IPS DF 4.7 (cell line): ENCODE measurements at regions not wholly inside any gene's neighbourhood (a gene's known extent, or its start where the extent isn't known, plus 50 kb on each side); places are given as distances from the start of the nearest gene placed in this dataset.
A peak's percentile ranks its signal among the peaks of the same experiment; 100 is the strongest.
"Not testable (repeated sequence)": the region's sequence is repeated elsewhere in the genome, so short reads cannot be mapped to it uniquely, and the experiment has no call there.

ENCODE experiments used
- DNase-seq: peaks from one replicate; pipeline ENCODE4 v3.0.0-alpha.2; 2013; ENCODE audit warnings: low spot score; ENCODE audit errors: extremely low read depth

DNA sequence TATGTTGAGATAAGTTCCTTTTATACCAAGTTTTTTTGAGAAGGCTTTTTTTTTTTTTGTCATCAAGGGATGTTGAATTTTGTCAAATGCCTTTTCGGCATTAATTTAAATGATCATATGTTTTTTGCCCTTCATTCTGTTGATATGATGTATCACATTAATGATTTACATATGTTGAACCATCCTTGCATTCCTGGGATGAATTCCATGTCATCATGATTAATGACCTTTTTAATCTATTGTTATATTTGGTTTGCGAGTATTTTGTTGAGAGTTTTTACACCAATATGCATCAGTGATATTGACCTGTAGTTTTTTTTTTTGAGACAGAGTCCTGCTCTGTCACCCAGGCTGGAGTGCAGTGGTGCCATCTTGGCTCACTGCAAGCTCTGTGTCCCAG lies 585.7 kb upstream of the FANCL start:
- no peak for DNase-seq

DNA sequence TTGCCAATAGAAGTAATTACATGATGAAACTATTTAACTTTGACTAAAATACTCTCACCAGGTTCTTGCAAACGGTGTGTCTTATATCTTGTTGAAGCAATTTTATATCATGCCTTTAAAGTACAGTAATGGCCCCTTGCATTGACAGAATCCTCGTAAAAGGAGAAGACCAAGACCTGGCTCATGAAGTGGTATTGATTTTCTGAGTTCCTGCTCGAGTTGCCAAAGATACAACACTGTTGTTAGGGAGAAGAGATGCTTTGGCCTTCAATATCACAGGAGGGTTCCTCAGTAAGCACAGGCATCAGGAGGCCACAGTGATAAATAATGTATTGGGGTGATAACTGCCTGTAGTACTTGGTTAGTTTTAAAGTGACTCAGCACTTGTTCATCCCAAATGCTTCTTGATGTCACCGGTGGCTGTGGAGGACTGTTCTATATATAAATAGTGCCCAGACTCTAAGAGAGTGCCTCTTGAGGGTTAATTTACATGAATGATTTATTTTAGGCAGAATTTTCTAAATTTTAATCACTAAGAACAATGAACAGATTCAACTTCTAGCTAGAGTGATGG lies 571.7 kb upstream of the FANCL start:
- DNase-seq: no peak

DNA sequence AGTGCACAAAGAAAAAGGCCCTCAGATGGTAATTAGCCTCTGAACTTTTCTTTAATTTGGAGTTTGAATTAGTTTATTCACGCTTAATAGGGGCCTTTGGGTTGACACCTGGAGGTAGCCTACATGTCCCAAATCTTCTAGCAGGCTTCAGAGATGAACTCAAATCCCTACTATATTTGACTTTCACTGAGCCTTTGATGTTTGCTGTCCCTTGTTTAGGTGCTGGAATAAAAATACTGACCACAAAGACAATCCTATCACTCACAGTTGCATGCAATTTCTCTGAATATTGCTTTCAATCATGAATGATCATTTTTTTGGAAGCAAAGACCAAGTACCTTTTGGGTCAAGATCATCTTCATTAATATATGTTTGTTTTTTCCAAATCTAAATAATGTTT lies 564.0 kb upstream of the FANCL start:
- no peak for DNase-seq

DNA sequence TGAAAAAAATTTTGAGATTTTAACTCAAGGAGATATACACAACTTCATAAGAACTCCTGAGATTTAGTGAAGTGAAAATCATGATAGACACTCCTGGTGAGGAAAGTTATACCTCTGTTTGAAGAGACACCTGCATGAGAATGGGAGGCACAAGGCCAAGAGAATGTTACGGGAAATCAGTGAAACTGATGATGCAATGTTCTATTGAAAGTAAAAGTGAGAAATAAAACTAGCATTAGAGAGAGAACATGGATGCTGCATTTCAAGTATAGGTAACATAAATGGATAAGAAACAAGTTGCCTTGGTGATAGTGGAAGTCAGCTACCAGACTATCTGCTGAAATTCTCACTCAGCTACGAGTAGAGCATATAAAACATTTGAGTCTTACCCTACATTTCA lies 562.1 kb upstream of the FANCL start:
- DNase-seq: no peak

DNA sequence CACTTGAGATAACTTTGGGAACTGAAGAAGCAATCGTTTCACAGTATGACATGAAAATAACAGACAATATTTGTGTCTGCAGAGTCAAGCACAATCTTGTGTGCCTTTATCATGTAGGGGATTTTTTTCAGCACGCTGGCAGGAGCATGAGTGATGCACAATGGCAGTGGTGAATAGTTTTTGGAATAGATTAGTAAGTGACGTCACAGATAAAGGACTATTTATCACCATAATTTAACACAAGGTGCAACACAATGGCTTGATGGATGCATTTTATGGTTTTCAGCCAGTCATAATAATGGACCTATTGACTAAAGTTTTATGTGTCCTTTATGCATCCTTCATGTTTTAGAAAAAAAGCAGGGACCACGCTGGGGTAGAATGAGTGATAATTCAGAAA lies 559.8 kb upstream of the FANCL start:
- DNase-seq: no peak

DNA sequence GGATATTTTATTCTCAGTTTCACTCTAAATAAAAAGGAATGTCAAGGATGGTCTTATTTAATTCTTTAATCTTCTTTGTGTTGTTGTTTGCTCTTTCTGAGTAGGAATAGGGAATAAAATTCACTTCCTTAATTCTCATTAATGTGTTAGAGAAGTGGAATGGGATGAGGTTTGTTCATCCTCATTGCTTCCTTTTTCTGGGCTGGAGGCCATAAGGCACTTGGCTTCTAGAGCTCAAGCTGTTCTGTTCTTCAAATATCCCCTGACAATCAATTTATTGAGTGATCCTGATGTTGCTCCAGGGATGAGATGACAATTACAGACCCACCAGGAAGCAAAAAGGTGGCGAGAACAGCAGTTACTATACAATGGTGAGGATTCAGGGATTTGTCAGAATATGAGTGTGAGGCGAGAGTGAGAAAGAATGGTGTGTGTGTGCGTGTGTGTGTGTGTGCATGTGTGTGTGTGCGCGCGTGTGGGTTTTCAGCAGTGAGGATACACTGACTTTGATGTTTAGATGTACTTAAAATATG lies 557.6 kb upstream of the FANCL start:
- no peak for DNase-seq

DNA sequence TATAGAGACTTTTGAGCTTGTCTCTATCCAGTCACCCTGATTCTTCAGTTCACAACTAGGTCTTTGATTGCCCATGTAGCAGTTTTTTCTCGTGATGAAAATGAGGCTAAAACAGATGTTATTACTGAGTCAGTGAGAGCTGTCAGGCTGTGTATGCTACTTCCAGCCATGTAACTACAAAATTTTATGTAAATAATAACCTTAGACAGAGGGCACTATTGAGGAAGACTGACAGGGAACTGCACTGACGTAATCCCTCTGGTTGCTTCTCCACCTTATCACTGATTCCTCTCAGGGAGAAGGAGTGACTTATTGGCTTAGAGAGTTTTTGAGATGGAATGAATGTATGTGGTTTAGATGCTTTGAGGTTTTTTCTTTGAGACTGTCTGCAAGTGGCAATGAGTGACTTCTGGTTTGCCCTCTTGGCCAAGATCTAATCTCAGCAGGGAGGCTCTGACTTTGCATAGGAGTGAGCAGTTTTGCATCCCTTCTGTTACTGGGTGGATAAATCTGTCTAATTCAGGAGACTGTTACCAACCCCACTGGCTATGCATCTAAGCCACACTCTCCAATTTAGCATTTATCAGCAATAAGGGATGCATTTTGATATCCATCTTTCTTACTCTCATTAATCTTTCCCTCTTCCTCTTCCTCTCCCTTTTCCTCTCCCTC lies 555.2 kb upstream of the FANCL start:
- no peak for DNase-seq

DNA sequence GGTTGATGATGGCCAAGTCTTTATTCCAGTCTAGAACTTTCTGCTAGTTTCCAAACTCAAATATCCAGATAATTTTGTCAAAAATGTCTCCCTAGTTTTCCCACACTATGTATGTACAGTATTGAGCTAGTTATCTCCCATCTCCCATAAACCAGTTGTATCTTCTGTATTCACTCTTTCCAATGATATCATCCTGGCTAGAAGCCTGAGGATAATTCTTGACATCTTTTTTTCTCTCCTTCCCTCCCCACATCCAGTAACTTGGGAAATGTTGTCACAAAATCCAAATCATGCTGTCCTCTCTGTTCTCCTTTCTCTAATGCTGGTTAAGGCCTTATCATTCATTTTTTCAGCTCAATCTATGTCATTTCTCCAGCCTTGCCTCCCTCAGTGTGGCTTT lies 553.8 kb upstream of the FANCL start:
- DNase-seq: no peak

DNA sequence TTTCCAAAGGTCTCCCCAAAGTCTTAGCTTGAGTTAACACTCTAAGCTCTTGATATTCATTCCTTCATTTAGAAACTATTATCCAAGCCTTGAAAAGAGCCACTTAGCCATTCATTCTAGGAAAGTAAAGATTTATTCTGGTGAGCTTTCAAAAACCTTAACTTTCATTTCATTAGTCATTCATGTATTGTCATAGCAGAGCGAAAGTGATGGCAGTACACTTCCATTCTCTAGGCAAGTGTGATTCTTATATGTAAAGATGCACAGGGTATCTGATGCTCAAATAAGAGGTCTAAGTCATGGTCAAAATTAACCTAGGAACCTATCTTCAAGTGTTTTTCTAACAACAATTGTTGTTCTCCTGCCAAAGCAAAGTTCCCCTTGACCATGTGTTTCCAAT lies 553.0 kb upstream of the FANCL start:
- DNase-seq: no peak

DNA sequence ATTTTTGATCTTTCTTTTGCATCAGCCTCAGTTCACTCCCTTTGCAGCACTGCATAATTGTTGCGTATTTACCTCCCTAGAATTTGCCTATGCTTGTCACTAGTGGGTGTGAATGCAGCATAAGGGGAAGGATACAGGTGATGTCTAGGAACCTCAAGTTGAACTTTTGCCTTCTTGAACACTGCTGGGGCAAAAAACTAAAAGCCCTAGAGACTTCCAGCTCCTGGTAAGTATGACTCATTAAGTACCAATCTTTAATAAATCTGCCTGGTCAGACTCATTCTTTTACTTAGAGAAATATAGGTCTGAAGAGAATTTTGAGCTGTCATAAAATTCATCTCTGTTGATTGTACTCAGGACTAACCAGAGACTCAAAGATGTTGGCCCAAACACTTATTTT lies 547.3 kb upstream of the FANCL start:
- DNase-seq: no peak

DNA sequence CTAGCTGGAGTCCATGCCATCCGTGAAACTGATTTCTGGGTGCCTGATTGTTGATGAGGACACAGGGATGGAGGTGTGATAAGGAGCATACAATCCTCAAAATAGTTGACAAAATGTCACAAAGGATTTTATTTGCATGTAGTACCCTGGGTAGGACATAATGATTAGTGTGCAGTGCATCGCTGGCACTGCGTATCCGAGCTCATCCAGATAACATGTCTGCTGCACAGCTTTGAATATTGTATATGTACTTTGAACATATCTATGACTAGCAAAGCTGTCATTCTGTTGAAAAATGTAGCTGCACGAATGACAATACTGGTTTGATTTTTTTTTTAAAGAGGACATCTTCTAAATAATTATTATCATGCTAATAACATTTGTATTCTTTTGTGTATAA lies 529.7 kb upstream of the FANCL start:
- DNase-seq: no peak

DNA sequence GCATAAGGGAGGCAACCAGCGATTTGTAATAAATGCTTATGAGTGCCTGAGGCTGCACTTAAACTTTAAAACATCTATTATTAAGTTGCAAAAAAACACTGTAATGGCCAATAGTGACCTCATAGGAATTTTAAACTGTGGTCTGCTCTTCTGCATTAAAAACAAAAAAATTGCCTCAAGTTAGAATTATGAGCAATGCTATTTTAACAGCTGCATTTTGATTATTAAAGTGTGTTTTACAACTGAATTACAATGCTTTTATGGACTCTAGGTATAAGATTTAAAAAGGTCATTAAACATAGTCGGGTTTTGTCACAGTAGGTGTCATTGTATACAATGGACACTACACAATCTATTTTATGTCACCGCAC lies 528.7 kb upstream of the FANCL start:
- no peak for DNase-seq

DNA sequence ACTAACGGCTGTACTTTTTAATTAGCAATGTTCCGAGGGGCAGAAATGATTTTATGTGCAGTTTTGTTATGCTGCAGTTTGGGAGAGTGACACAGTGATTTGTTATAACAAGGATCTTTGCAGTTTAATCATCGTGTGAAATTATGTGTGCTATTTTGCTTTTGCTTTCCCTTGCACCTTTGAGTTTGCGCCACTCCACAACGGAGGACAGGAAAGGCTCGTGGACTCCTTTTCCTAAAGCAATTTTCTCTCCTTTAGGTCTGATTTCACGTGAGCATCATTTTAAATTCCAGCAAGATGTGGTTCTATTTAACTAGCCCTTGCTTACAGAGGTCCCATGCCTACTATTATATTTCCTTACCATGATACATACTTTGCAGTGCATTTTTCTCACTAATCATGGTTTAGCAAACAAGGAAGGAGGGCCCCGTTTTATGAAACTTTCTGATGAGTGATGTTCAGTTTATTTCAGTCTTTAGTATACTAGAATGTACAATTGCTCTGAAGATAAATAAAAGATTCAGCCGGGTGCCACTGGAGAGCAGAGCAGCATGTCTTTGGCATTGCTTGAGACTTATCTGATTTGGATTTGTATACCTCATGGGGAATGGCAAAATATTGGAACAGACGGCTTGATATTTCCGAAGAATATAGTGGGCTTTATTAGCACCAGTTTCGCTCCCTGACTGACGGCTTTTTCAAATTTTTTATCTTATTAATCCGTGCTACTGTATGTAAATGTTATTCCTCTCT lies 528.2 kb upstream of the FANCL start:
- DNase-seq: no peak

DNA sequence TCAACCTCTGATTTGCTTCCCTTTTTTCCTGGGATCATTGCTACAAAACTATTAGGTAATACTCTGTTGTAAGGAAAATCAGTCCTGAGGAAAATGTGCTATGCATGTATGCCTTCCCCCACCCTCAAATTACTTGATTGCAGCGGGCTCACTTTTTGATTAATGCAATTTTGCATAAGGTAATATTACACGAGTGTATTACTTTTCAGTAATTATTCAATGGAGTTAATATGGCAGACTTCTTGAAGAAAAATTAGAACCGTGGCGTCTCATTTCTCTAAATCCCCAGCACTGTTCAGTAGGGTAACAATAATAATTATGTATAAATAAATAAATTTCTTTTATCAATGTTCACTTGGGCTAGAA lies 527.6 kb upstream of the FANCL start:
- DNase-seq: no peak

DNA sequence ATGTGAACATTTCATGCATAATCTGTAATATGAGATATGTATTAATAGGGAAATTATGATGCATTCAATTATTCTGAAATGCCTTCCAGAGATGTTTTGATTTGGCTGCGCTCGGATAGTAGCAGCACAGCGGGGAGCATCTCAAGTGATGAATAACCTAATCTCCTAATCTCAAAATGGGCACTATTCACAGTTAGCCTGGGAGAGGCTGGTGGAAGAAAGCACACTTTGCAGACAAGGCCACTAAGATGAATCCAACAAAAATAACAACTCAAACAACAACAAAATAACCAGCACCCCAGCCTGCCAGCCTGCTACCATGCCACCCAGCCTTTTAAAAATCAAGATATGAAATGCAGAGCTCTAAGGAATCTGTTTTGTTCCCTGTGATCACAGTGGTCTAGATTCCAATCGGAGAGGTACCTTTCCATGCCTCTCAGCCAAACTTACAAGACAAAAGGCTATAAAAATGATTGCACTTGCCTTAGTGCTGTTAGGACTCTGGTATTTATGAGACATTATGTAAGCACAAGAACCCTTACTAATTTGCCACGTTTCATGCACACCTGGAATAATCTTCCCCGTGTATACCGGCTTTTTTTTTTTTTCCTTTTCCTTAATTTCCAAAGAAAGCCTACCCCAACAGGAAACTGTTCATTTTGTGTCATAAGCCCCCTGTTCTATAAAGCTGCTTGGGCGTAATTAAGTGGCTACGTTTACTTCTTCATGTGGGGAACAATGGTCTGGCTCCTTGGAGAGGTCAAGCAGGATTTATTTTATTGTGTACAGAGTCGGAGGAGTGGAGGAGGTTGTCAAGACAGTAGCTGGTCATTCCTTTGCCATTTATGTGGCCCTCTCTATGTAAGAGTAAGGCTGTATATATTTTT lies 526.9 kb upstream of the FANCL start:
- DNase-seq: no peak

DNA sequence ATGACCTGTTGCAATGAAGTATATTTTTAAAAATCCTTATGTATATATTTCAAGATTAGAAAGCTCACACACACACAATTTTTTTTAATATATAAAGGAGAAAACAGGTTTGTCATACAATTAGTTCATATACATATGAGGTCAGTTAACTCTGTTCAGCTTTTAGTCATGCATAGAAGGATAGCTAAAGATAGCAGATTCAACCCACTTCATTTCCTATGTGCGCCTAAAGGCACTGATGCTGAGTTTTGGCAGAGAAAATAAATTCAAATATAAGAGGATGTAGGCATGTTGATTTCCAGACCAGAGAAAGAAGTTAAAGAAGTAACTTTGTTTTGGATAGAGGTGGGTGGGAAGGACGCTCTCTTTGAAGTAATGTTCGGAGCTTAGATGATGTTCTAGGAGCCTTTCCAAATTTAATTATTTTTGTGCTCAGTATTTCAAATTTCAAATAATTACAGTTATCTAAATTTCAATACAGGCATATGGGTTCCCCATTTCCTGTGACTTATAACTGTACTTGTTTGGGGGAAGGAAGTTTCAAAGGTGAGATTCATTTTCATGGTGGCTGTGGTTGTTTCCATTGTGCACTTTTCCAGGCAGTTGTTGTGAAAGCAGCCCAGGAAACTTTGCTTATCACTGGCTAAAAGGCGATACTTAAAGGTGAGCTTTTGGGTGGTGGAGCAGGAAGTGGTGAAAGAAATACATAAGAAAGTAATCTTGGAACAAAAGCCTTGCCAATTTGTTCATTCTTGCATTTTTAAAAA lies 523.4 kb upstream of the FANCL start:
- DNase-seq: no peak

DNA sequence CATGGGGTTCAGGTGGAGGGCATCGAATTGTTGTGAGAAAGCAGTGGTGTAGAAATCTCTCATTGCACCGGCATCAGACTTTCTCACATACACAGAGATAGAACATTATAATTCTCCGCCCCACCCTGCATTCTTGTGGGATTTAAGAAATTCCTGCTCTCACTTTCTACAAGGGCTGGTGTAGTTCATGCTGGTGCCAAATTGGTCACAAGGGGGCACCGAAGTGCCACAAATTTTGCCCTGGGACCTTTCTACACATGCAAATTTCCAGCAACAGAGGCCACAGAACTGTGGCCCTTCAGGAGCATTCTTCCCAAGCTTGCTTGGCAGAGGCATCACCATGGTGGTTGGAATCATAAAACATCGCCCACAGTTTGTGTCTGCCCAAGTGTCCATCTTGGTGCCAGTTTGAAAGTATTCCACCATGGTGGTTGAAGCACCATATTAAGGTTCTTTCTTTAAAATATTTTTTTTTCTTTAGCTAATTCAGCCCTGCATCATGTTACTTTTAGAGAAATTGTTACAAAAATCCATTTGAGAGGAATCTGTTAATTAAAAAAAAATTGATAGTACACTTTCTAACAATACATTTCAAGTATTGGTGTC lies 521.2 kb upstream of the FANCL start:
- peak; percentile 74 for DNase-seq

DNA sequence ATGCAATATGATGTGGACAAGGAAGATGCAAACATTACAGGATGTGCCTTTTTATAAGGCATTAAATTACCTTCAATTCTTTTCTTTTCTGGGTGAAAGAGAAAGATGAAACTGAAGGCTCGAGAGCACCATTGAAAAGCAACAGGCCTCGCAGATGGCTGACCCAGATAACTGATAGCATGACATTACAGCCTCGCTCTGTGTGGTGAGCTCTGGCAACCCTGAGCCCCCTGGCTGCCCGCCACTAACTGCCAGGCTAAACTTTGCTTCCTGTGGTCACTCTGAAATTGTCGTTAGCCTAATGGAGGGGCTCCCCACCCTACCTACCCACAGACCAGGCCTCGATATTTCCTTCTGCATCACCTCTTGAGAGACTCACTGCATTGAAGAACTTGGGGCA lies 516.8 kb upstream of the FANCL start:
- DNase-seq: no peak

DNA sequence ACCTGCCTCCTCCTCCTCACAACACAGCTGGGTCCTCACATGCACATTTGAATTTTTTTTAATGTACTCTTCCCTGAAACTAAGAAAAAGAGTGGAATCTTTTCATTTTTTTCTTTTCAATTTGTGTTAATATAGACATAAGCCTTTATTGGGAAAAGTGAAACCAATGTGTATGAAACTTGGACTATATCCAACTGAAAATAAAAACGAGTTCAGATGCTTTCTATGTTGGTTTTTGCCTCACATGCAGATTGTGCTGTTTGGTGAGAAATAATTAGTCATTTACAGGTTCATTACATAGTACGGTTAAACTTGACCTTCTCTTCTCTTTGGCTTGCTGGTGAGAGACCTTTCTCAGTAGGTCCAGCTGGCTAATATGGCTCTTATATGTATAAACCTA lies 515.2 kb upstream of the FANCL start:
- DNase-seq: no peak

DNA sequence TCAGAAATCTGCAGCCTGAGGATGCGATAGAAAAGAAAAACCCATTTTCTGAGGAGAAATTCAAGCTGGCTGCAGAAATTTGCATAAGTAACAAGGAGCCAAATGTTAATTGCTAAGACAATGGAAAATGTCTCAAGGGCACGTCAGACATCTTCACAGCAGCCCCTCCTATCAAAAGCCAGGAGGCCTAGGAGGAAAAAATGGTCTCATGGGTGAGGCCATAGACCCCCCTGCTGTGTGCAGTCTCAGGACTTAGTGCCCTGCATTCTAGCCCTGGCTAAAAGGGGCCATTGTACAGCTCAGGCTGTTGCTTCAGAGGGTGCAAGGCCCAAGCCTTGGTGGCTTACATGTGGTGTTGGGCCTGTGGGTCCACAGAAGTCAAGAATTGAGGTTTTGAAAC lies 511.4 kb upstream of the FANCL start:
- DNase-seq: not testable (repeated sequence)

DNA sequence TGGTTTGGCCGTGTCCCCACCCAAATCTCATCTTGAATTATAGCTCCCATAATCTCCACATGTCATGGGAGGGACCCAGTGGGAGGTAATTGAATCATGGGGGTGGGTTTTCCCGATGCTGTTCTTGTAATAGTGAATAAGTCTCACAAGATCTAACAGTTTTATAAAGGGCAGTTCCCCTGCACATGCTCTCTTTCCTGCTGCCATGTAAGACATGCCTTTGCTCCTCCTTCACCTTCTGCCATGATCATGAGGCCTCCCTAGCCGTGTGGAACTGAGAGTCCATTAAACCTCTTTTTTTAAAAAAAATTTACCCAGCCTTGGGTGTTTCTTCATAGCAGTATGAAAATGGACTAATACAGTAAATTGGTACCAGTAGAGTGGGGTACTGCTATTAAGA lies 510.6 kb upstream of the FANCL start:
- DNase-seq: not testable (repeated sequence)
